Caco-2 (cell line): ENCODE measurements at regions not wholly inside any gene's neighbourhood (a gene's known extent, or its start where the extent isn't known, plus 50 kb on each side); places are given as distances from the start of the nearest gene placed in this dataset.

Experiments used
- BruUV-seq: library from RNA; stranded (reverse); fragments of 400-500 nt; replicated peaks from 2 replicates; lab custom pipeline; 2021; lab: Mats Ljungman, UMichigan
- CTCF ChIA-PET: fragments of 300-600 bp; sonication (Branson Sonifier 250); formaldehyde crosslinking; loops from one replicate; lab custom pipeline; 2022; ENCODE audit warnings: antibody characterized with exemption; lab: Charles Lee
- POLR2A ChIA-PET: fragments of 300-600 bp; sonication (Branson Sonifier 250); formaldehyde crosslinking; loops from one replicate; lab custom pipeline; 2022; ENCODE audit warnings: antibody characterized with exemption; lab: Charles Lee
- DNase-seq, 2 experiments: peaks; one replicate each; pipeline versions ENCODE4 v3.0.0 to v3.0.0-alpha.2; 2020 to 2022
- H3K27me3 ChIP-seq: replicated peaks from 2 replicates; pipeline ENCODE4 v1.6.0; 2011; ENCODE audit warnings: low read length; ENCODE audit not compliant: control insufficient read depth, insufficient read depth
- H3K36me3 ChIP-seq: 2 replicates; pipeline ENCODE4 v1.5.1; 2011; ENCODE audit warnings: low read length; ENCODE audit not compliant: control insufficient read depth, insufficient read depth
- H3K4me1 ChIP-seq: fragments of 250-450 bp; sonication (Bioruptor Pico); 2 replicates; pipeline ENCODE4 v1.5.1; 2020; ENCODE audit warnings: mild to moderate bottlenecking
- H3K4me3 ChIP-seq: 2 replicates; pipeline ENCODE4 v1.5.1; 2011; ENCODE audit warnings: low read depth, mild to moderate bottlenecking, control low read depth, low read length
- H3K9me3 ChIP-seq: fragments of 250-450 bp; sonication (Bioruptor Pico); 2 replicates; pipeline ENCODE4 v1.5.1; 2020; ENCODE audit warnings: mild to moderate bottlenecking, moderate library complexity
- H3K27ac Mint-ChIP-seq: one replicate; pipeline ENCODE4 v1.8.0; 2022; ENCODE audit warnings: mixed read lengths; ENCODE audit not compliant: unreplicated experiment
- H3K27me3 Mint-ChIP-seq: one replicate; pipeline ENCODE4 v1.8.0; 2022; ENCODE audit warnings: mixed read lengths; ENCODE audit not compliant: insufficient read depth, unreplicated experiment
- H3K36me3 Mint-ChIP-seq: one replicate; pipeline ENCODE4 v1.8.0; 2022; ENCODE audit warnings: mild to moderate bottlenecking, mixed read lengths; ENCODE audit not compliant: insufficient read depth, unreplicated experiment
- H3K4me1 Mint-ChIP-seq: one replicate; pipeline ENCODE4 v1.8.0; 2022; ENCODE audit warnings: low read depth, mixed read lengths; ENCODE audit not compliant: unreplicated experiment
- H3K4me3 Mint-ChIP-seq: one replicate; pipeline ENCODE4 v1.8.0; 2022; ENCODE audit warnings: mild to moderate bottlenecking, moderate library complexity, mixed read lengths; ENCODE audit not compliant: unreplicated experiment
- H3K9me3 Mint-ChIP-seq: one replicate; pipeline ENCODE4 v1.8.0; 2022; ENCODE audit warnings: mixed read lengths; ENCODE audit not compliant: unreplicated experiment
- CTCF ChIP-seq, 2 experiments: fragments of 200-600 bp in 1 of 2; IDR thresholded peaks; 1 replicate in 1 of 2; 2 replicates in 1 of 2; pipeline versions ENCODE4 v1.5.1 to v1.8.0; 2011 to 2022; ENCODE audit warnings: antibody characterized with exemption in 1 of 2, control low read depth in 1 of 2, inconsistent platforms in 1 of 2, low read depth in 1 of 2, low read length in 1 of 2, mild to moderate bottlenecking in 1 of 2, moderate library complexity in 1 of 2; ENCODE audit not compliant: insufficient read depth in 1 of 2, severe bottlenecking in 1 of 2, unreplicated experiment in 1 of 2
- intact Hi-C: fragments of 100-400 bp; cut with micrococcal nuclease; formaldehyde crosslinking; loops from one replicate; pipeline ENCODE4 v1.10.0; 2022; ENCODE audit not compliant: unreplicated experiment

GRCh38 chr1:198472997-198473396, 67.5 kb downstream of the ATP6V1G3 start:
- Histone ChIP-seq H3K36me3 (no peaks in the 10 kb centered on the region), H3K27me3 (no peaks in the 10 kb centered on the region), H3K4me1 (no peaks in the 10 kb centered on the region), H3K4me3 (no peak overlapping the region), H3K9me3 (peaks cover 4% of the 10 kb centered on the region; the same call in 1 of the 2 replicates)
- no TSS peak for BruUV-seq
- no peaks in the 10 kb centered on the region for H3K36me3 Mint-ChIP-seq
- H3K4me1 Mint-ChIP-seq = peaks cover 9% of the 10 kb centered on the region
- H3K27ac Mint-ChIP-seq = no peak overlapping the region
- ChIA-PET CTCF (no interaction called here), POLR2A (no interaction called here)
- no peaks in the 10 kb centered on the region for H3K27me3 Mint-ChIP-seq
- intact Hi-C loops = no loop called here
- DNase-seq = no peak
- no peak overlapping the region for H3K4me3 Mint-ChIP-seq
- peaks cover 3% of the 10 kb centered on the region for H3K9me3 Mint-ChIP-seq
- no peak for TF ChIP-seq CTCF (IDR thresholded peaks at IDR 0.05; ENCODE audit: insufficient read depth in 1 of 2, low read depth in 1 of 2, low read length in 1 of 2, severe bottlenecking in 1 of 2, unreplicated experiment in 1 of 2)

- no peak for TF ChIP-seq CTCF (IDR thresholded peaks at IDR 0.05; ENCODE audit: insufficient read depth in 1 of 2, low read depth in 1 of 2, low read length in 1 of 2, severe bottlenecking in 1 of 2, unreplicated experiment in 1 of 2)
- ChIA-PET POLR2A (no interaction called here), CTCF (no interaction called here)
- DNase-seq = no peak
- Mint-ChIP-seq H3K4me1 (peaks cover under 1% of the 10 kb centered on the region), H3K36me3 (no peaks in the 10 kb centered on the region), H3K9me3 (no peaks in the 10 kb centered on the region), H3K27ac (no peak overlapping the region), H3K4me3 (no peak overlapping the region), H3K27me3 (no peaks in the 10 kb centered on the region)
- no peaks in the 10 kb centered on the region for H3K4me1 ChIP-seq
- no peaks in the 10 kb centered on the region for H3K36me3 ChIP-seq
- H3K4me3 ChIP-seq = no peak overlapping the region
- H3K9me3 ChIP-seq = peaks cover 4% of the 10 kb centered on the region; the same call in 1 of the 2 replicates
- no TSS peak for BruUV-seq
- intact Hi-C loops = no loop called here
- no peaks in the 10 kb centered on the region for H3K27me3 ChIP-seq
Measured at GRCh38 chr1:198472119-198472518, 68.4 kb downstream of the ATP6V1G3 start.

- DNase-seq = no peak
- no peak overlapping the region for H3K4me3 ChIP-seq
- H3K4me1 ChIP-seq = no peaks in the 10 kb centered on the region
- Mint-ChIP-seq H3K4me1 (no peaks in the 10 kb centered on the region), H3K36me3 (no peaks in the 10 kb centered on the region), H3K27ac (no peak overlapping the region), H3K27me3 (peaks cover 2% of the 10 kb centered on the region), H3K9me3 (no peaks in the 10 kb centered on the region), H3K4me3 (no peak overlapping the region)
- BruUV-seq = no TSS peak
- no peaks in the 10 kb centered on the region for H3K36me3 ChIP-seq
- ChIA-PET POLR2A (no interaction called here), CTCF (interaction anchor here (0.7 to 0.8 kb wide), 2 partner anchors 218 to 395 kb away, joined by 3 to 5 read pairs; no protein-coding TSS in a partner anchor)
- intact Hi-C loops = loop anchor here (10.0 kb wide), 1 partner anchor 173 kb away; no protein-coding TSS in a partner anchor
- no peaks in the 10 kb centered on the region for H3K27me3 ChIP-seq
- no peak for TF ChIP-seq CTCF (IDR thresholded peaks at IDR 0.05; ENCODE audit: insufficient read depth in 1 of 2, low read depth in 1 of 2, low read length in 1 of 2, severe bottlenecking in 1 of 2, unreplicated experiment in 1 of 2)
- H3K9me3 ChIP-seq = no peaks in the 10 kb centered on the region
Measured at GRCh38 chr1:198467907-198468306, 72.6 kb downstream of the ATP6V1G3 start.
